ENCODE measurements at regions not wholly inside any gene's neighbourhood (a gene's known extent, or its start where the extent isn't known, plus 50 kb on each side); places are given as distances from the start of the nearest gene placed in this dataset.

DNA sequence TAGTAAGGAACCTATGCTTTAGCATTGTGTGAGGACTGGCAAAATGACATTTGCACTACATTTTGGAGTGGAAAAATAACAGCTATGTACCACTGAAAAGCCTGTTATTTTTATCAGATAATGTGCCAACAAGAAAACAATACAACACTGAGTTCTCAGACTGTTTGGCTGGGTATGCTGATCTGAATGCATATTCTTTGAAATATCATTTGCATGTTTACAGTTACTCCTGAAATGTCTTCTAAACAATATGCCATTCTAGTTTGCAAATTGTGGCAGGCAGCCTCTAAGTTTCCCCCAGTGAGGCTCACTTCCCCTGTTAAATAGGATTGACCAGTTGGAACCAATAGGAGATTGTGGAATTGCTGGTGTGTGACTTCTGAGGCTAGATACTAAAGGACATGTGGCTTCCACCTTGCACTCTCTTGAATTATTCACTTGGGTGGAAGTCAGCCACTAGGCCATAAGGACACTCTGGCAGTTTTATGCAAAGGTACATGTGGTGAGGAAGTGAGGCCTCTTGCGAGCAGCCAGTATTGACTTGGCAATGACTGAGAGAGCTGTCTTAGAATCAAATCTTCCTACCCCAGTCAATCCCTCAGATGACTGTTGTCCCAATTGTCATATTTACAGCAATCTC lies 250.4 kb upstream of the PCSK5 start:
- POLR2A ChIA-PET, result no interaction called here
- H3K9ac ChIP-seq (ENCODE audit: low read length), result no peak overlapping the region
- no peaks in the 10 kb centered on the region for H4K20me1 ChIP-seq (ENCODE audit: control insufficient read depth, insufficient read depth, low read length, poor library complexity, severe bottlenecking)
- H3K4me2 ChIP-seq (replicated peaks; ENCODE audit: low read depth, low read length, poor library complexity, severe bottlenecking), result no peak overlapping the region
- no peak for DNase-seq
- ATAC-seq (ENCODE audit: low read depth), result no peak
- H3K27ac ChIP-seq (ENCODE audit: low read length in 2 of 2), result no peak overlapping the region
- H3K79me2 ChIP-seq (ENCODE audit: control insufficient read depth, insufficient read depth, low read length), result no peaks in the 10 kb centered on the region
- no peak overlapping the region for H3K4me3 ChIP-seq (ENCODE audit: control extremely low read depth in 1 of 5, extremely low read depth in 1 of 5, insufficient read depth in 1 of 5, low read depth in 2 of 5, low read length in 4 of 5)
- no CpG with 5 or more reads among the region's 1 CpG for WGBS (ENCODE audit: insufficient coverage)
- H3K27me3 Mint-ChIP-seq, result no peaks in the 10 kb centered on the region
- H3K4me1 ChIP-seq (ENCODE audit: control insufficient read depth in 2 of 2, insufficient read depth in 2 of 2, low read length in 2 of 2), result no peaks in the 10 kb centered on the region
- no peaks in the 10 kb centered on the region for H3K4me1 Mint-ChIP-seq
- H3K27me3 ChIP-seq (replicated peaks in 1 of 4; ENCODE audit: control extremely low read depth in 1 of 4, control insufficient read depth in 3 of 4, insufficient read depth in 4 of 4, low read length in 3 of 4), result no peaks in the 10 kb centered on the region
- no peak overlapping the region for H3K27ac Mint-ChIP-seq
- H3K4me3 Mint-ChIP-seq, result no peak overlapping the region
- H3K36me3 ChIP-seq (replicated peaks in 1 of 2; ENCODE audit: control extremely low read depth in 1 of 2, control insufficient read depth in 1 of 2, extremely low read depth in 1 of 2, insufficient read depth in 2 of 2, low read length in 1 of 2), result no peaks in the 10 kb centered on the region
- no peaks in the 10 kb centered on the region for H3K9me3 ChIP-seq (ENCODE audit: control extremely low read depth in 1 of 3, control insufficient read depth in 2 of 3, insufficient read depth in 1 of 3, low read length in 2 of 3)
- no peak overlapping the region for H2AFZ ChIP-seq (ENCODE audit: insufficient read depth, low read depth, low read length, poor library complexity, severe bottlenecking)
- intact Hi-C loops (cut with micrococcal nuclease), result no loop called here
- TF ChIP-seq, protein P1, sequence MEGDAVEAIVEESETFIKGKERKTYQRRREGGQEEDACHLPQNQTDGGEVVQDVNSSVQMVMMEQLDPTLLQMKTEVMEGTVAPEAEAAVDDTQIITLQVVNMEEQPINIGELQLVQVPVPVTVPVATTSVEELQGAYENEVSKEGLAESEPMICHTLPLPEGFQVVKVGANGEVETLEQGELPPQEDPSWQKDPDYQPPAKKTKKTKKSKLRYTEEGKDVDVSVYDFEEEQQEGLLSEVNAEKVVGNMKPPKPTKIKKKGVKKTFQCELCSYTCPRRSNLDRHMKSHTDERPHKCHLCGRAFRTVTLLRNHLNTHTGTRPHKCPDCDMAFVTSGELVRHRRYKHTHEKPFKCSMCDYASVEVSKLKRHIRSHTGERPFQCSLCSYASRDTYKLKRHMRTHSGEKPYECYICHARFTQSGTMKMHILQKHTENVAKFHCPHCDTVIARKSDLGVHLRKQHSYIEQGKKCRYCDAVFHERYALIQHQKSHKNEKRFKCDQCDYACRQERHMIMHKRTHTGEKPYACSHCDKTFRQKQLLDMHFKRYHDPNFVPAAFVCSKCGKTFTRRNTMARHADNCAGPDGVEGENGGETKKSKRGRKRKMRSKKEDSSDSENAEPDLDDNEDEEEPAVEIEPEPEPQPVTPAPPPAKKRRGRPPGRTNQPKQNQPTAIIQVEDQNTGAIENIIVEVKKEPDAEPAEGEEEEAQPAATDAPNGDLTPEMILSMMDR (IDR thresholded peaks at IDR 0.05), result no peak
- TF ChIP-seq EZH2 (IDR thresholded peaks at IDR 0.05; ENCODE audit: borderline replicate concordance, insufficient read depth, low read depth, low read length, poor library complexity, severe bottlenecking), result no peak
- CTCF ChIA-PET, result no interaction called here
- H3K9me3 Mint-ChIP-seq (ENCODE audit: insufficient read depth), result no peaks in the 10 kb centered on the region

DNA sequence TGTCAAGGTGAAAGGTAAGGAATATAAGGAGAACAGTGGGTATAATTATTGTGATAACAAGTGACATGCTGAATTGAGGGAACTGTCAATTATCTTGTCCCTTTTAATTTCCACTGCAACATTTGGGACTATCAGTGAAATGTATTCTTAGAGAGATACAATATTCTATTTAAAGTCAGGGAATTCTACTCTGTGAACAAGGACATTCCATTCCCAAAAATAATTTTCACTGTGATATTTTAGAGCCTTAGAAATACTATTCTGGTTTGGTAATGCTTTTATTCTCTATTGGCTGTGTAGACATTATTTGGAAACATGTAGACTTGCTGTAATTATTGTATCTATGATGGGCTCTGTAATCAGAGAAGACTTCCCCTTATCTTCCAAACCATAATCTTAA lies 248.0 kb upstream of the PCSK5 start:
- Histone ChIP-seq H3K36me3 (replicated peaks in 1 of 2; ENCODE audit: control extremely low read depth in 1 of 2, control insufficient read depth in 1 of 2, extremely low read depth in 1 of 2, insufficient read depth in 2 of 2, low read length in 1 of 2) (no peaks in the 10 kb centered on the region), H3K79me2 (ENCODE audit: control insufficient read depth, insufficient read depth, low read length) (no peaks in the 10 kb centered on the region), H3K27me3 (replicated peaks in 1 of 4; ENCODE audit: control extremely low read depth in 1 of 4, control insufficient read depth in 3 of 4, insufficient read depth in 4 of 4, low read length in 3 of 4) (no peaks in the 10 kb centered on the region), H3K9me3 (ENCODE audit: control extremely low read depth in 1 of 3, control insufficient read depth in 2 of 3, insufficient read depth in 1 of 3, low read length in 2 of 3) (no peaks in the 10 kb centered on the region), H3K27ac (ENCODE audit: low read length in 2 of 2) (no peak overlapping the region), H3K4me2 (replicated peaks; ENCODE audit: low read depth, low read length, poor library complexity, severe bottlenecking) (no peak overlapping the region), H3K4me1 (ENCODE audit: control insufficient read depth in 2 of 2, insufficient read depth in 2 of 2, low read length in 2 of 2) (no peaks in the 10 kb centered on the region), H2AFZ (ENCODE audit: insufficient read depth, low read depth, low read length, poor library complexity, severe bottlenecking) (no peak overlapping the region), H3K4me3 (ENCODE audit: control extremely low read depth in 1 of 5, extremely low read depth in 1 of 5, insufficient read depth in 1 of 5, low read depth in 2 of 5, low read length in 4 of 5) (no peak overlapping the region), H4K20me1 (ENCODE audit: control insufficient read depth, insufficient read depth, low read length, poor library complexity, severe bottlenecking) (no peaks in the 10 kb centered on the region), H3K9ac (ENCODE audit: low read length) (no peak overlapping the region)
- Mint-ChIP-seq H3K27me3 (no peaks in the 10 kb centered on the region), H3K4me1 (no peaks in the 10 kb centered on the region), H3K27ac (no peak overlapping the region), H3K4me3 (no peak overlapping the region), H3K9me3 (ENCODE audit: insufficient read depth) (no peaks in the 10 kb centered on the region)
- intact Hi-C loops (cut with micrococcal nuclease), result no loop called here
- ATAC-seq (ENCODE audit: low read depth) (no peak), DNase-seq (no peak)
- ChIA-PET CTCF (no interaction called here), POLR2A (no interaction called here)
- TF ChIP-seq, protein P1 (IDR thresholded peaks at IDR 0.05), result no peak
- no peak for TF ChIP-seq EZH2 (IDR thresholded peaks at IDR 0.05; ENCODE audit: borderline replicate concordance, insufficient read depth, low read depth, low read length, poor library complexity, severe bottlenecking)

All from B cell (primary cell).